ENCODE measurements at regions not wholly inside any gene's neighbourhood (a gene's known extent, or its start where the extent isn't known, plus 50 kb on each side); places are given as distances from the start of the nearest gene placed in this dataset.

DNA sequence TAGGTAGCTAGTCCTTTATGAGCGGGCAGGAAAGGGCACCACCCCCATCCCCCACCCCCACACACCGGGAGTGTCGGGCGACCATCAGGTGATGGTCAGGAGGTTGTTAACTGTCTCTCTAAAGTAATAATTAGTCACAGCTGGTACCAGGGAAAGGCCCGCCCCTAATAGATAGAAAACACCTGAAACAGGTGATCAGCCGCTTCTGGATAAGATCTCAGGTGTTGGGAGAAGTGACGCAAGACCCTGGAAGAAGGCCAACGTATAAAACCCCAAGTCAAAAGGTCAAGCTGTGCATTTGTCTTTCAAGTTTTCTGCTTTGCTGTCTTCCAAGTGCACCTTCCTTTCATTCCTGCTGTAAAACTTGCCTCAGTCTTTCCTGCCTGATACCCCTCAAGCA lies 59.6 kb upstream of the LINC00305 start:
- DNase-seq: no peak

DNA sequence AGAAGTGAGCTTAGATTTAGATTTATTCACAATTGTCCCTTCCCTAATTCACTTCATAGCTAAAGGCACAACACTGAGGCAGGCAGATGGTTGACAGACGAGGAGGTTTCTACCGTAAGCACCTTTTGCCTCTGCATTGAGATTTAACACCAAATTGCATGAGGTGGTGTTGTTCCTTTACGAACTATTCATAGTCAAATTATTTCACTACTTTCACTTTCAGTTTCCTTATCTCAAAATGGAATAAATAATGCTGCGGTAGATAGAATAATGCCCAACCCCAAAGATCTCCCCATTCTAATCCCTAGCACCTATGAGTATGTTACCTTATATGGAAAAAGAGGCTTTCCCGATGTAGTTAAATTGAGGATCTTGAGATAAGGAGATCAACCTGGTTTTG lies 58.9 kb upstream of the LINC00305 start:
- DNase-seq: no peak

DNA sequence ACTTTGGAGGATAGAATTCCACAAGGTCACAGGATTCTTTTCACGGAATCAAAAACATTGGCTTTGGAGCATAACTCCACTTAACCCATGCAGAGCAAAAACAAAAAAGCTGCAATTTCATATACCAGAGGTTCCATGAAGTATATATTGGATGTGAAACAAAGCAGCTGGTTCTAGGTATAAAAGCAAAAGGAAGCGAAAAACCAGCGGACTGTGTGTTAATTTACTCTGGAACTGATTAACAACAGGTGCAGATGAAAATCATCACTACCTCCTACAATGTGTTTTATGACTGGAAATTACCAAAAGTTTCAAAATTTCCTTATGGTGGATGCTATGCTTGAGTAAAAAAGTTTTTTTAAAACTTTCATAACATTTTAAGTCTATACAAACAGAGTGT lies 54.4 kb upstream of the LINC00305 start:
- no peak for DNase-seq

DNA sequence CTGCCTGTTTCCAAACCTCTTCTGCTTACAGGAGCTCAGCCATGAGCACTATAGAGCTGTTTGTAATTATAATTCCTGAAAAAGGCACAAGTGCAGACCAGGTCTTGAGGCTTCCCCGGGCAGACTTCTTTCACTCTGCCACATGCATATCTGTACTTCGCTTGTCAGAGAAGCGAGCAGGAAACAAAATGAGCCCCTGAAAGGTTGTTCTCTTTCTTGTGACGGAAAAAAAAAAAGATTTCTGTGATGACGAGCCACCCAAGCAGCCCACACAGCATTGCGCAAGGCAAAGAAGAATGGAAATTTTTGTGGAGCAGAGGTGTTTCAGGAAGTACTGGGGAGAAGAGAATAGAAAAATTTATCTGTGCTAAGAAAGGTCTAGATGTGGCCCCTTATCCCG lies 54.0 kb upstream of the LINC00305 start:
- no peak for DNase-seq

DNA sequence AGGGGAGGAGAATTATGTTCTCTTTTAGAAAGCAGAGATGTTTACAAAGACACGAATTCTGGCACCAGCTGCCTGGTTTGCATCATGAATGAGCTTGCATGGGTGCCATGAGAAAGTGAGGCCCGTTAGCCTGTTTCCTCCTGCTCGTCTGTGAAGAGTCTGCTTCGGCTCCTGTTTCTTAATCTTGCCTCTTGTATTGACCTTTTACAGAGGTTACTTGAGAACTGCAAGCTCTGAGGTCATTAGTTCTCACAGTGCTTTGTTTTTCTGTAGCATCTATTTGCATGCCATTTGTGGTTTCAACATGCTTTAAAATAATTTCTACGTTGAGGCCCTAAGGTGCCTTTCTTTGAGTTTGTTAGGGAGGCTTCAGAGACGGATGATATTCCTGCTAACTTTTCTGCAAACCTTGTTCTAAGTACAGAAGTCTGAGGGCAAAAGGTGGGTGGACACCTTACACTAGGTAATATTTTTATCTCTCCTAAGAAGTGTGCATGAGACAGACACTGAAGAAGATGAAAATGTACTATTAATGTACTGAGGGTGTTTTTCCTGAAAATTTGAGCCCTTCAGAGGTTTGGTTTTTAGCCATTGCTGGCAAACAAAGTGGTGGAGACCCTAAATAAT lies 53.4 kb upstream of the LINC00305 start:
- DNase-seq: no peak

DNA sequence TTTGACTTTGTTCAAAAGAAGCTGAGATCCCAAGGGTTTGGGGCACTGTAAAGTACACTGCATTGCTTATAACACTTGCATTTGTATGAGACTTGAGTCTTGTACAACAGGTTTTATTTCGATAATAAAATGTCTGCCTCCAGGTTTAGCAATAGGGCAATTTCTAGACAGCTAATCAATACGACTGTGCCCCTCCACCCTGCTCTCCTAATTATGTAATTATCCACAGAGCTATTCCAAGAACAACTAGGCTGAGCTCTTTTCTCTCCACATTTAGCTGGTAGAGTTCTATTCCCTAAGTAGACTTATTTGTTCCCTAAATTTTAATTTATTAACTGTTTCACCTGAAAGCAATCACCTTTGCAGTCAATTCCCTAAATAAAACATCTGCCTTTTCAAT lies 52.9 kb upstream of the LINC00305 start:
- no peak for DNase-seq

DNA sequence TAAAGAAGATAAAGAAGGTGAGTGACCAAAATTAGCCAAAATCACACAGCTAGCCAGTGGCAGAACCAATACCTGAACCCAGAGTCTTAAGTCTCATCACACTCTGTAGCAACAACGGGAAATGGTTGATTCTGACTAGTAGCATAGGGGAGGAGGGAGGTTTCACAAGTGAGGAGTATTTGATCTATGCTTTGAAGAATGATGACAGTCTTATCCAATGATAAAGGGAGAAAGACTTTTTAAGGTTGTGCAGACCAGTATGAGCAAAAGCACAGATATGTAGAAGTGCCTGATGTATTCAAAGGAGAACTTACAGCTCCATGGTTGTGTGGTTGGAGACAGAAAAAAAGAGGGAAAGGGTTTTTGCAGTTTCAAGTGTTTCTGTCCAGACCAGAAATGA lies 50.7 kb upstream of the LINC00305 start:
- DNase-seq: no peak

All from right forelimb (tissue), 1 donor.